DOHH2 (cell line): ENCODE measurements at regions not wholly inside any gene's neighbourhood (a gene's known extent, or its start where the extent isn't known, plus 50 kb on each side); places are given as distances from the start of the nearest gene placed in this dataset.

Experiments
- EZH2phosphoT487 ChIP-seq: fragments of 200-600 bp; sonication (generic); IDR thresholded peaks from 2 replicates; pipeline ENCODE4 v1.6.1; 2017; ENCODE audit warnings: borderline replicate concordance, mild to moderate bottlenecking, antibody characterized with exemption, low read length, moderate library complexity, mixed read lengths
- TF ChIP-seq, protein P1 (sequence below): fragments of 200-600 bp; sonication (generic); IDR thresholded peaks from one replicate; pipeline ENCODE4 v1.5.1; 2014; ENCODE audit warnings: antibody characterized with exemption, mild to moderate bottlenecking, low read depth, low read length; ENCODE audit not compliant: poor library complexity, severe bottlenecking

DNA sequence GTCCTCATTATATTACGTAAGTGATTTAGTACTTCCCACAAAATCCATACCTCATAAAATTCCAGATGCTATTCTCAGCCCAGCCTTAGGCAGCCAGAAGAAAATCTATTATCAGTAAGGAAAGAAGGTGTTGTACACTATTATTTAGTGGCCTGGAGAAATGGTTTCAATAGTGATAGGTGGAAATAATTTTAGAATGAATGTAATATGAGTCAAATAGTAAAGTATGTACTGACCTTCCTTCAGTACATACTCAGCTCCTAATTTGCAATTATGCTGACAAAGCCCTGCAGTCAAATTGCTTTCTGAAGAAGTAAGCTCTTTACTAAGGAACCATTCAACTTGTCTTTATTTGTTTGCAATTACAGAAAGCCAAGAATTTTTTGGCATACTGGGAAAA lies 409.2 kb downstream of the HTR1A start:
- TF ChIP-seq, protein P1, sequence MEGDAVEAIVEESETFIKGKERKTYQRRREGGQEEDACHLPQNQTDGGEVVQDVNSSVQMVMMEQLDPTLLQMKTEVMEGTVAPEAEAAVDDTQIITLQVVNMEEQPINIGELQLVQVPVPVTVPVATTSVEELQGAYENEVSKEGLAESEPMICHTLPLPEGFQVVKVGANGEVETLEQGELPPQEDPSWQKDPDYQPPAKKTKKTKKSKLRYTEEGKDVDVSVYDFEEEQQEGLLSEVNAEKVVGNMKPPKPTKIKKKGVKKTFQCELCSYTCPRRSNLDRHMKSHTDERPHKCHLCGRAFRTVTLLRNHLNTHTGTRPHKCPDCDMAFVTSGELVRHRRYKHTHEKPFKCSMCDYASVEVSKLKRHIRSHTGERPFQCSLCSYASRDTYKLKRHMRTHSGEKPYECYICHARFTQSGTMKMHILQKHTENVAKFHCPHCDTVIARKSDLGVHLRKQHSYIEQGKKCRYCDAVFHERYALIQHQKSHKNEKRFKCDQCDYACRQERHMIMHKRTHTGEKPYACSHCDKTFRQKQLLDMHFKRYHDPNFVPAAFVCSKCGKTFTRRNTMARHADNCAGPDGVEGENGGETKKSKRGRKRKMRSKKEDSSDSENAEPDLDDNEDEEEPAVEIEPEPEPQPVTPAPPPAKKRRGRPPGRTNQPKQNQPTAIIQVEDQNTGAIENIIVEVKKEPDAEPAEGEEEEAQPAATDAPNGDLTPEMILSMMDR = no peak
- no peak for TF ChIP-seq EZH2phosphoT487
